ENCODE measurements at regions not wholly inside any gene's neighbourhood (a gene's known extent, or its start where the extent isn't known, plus 50 kb on each side); places are given as distances from the start of the nearest gene placed in this dataset.
A peak's percentile ranks its signal among the peaks of the same experiment; 100 is the strongest.

DNA sequence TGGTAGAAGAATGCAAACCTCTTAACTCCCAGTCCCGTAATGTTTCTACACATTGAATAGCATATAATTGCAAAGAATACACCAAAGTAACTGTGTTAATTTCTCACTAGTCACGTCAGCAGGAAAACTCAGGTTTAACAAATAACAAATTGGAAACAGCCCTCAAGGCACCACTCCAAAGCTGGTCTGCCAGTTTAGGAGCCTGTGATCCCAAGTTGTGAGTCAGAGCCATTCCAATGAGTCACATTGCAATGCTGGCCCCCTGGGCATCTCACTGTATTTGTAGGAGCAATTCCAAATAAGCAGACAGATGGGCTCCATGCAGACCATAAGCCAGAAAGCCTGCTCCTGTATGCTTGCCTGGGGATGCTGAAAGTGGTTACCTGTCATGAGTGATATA lies 143.2 kb upstream of the SETBP1 start:
- TF ChIP-seq, protein P1, sequence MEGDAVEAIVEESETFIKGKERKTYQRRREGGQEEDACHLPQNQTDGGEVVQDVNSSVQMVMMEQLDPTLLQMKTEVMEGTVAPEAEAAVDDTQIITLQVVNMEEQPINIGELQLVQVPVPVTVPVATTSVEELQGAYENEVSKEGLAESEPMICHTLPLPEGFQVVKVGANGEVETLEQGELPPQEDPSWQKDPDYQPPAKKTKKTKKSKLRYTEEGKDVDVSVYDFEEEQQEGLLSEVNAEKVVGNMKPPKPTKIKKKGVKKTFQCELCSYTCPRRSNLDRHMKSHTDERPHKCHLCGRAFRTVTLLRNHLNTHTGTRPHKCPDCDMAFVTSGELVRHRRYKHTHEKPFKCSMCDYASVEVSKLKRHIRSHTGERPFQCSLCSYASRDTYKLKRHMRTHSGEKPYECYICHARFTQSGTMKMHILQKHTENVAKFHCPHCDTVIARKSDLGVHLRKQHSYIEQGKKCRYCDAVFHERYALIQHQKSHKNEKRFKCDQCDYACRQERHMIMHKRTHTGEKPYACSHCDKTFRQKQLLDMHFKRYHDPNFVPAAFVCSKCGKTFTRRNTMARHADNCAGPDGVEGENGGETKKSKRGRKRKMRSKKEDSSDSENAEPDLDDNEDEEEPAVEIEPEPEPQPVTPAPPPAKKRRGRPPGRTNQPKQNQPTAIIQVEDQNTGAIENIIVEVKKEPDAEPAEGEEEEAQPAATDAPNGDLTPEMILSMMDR (conservative IDR thresholded peaks at IDR 0.05 in 1 of 2, IDR thresholded peaks at IDR 0.05 in 1 of 2; ENCODE audit: low read depth in 1 of 2, low read length in 2 of 2), result no peak
- TF ChIP-seq EZH2 (IDR thresholded peaks at IDR 0.05; ENCODE audit: low read length, missing control alignments), result no peak
- Histone ChIP-seq H3K27ac (ENCODE audit: insufficient read depth, low read length) (no peak overlapping the region), H3K9ac (ENCODE audit: insufficient read depth, low read length) (no peak overlapping the region), H3K36me3 (ENCODE audit: control insufficient read depth, insufficient read depth, low read length) (no peaks in the 10 kb centered on the region), H3K4me2 (ENCODE audit: extremely low read depth, insufficient read depth, low read length) (no peak overlapping the region), H3K9me3 (ENCODE audit: control insufficient read depth, insufficient read depth, low read depth, low read length) (no peaks in the 10 kb centered on the region), H4K20me1 (ENCODE audit: control insufficient read depth, extremely low read depth, insufficient read depth, low read length) (no peaks in the 10 kb centered on the region), H3K4me3 (replicated peaks in 1 of 4; ENCODE audit: control extremely low read depth in 1 of 4, insufficient read depth in 1 of 4, low read depth in 3 of 4, low read length in 4 of 4) (no peak overlapping the region), H3K4me1 (ENCODE audit: control insufficient read depth, extremely low read depth, insufficient read depth, low read length) (no peaks in the 10 kb centered on the region), H3K79me2 (ENCODE audit: control insufficient read depth, insufficient read depth, low read length) (no peaks in the 10 kb centered on the region), H3K27me3 (ENCODE audit: control insufficient read depth, insufficient read depth, low read length) (no peaks in the 10 kb centered on the region), H2AFZ (ENCODE audit: low read length) (no peak overlapping the region)
- DNase-seq (ENCODE audit: low read depth in 2 of 2), result peak; percentile 66 to 90

DNA sequence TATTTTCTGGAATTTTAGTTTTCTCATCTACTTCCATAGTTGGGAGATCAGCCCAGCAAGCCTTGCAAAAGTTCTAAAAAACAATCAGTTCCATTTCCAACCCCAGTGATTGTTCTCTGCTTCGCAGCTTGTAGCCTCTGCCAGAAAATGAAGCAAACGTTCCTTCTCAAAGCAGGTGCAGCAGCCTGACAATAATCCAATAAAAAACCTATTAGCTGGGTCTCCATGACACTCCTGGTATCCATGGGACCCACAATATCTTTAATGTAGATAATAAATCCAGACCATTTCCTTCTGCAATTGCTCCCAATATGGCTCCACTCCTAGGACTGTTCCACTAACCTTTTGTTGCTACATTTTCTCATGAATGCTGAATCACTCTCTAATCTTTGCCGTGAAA lies 140.8 kb upstream of the SETBP1 start:
- Histone ChIP-seq H3K4me1 (ENCODE audit: control insufficient read depth, extremely low read depth, insufficient read depth, low read length) (no peaks in the 10 kb centered on the region), H3K79me2 (ENCODE audit: control insufficient read depth, insufficient read depth, low read length) (no peaks in the 10 kb centered on the region), H3K27ac (ENCODE audit: insufficient read depth, low read length) (no peak overlapping the region), H2AFZ (ENCODE audit: low read length) (no peak overlapping the region), H3K4me3 (replicated peaks in 1 of 4; ENCODE audit: control extremely low read depth in 1 of 4, insufficient read depth in 1 of 4, low read depth in 3 of 4, low read length in 4 of 4) (no peak overlapping the region), H3K9me3 (ENCODE audit: control insufficient read depth, insufficient read depth, low read depth, low read length) (no peaks in the 10 kb centered on the region), H3K27me3 (ENCODE audit: control insufficient read depth, insufficient read depth, low read length) (no peaks in the 10 kb centered on the region), H3K4me2 (ENCODE audit: extremely low read depth, insufficient read depth, low read length) (no peak overlapping the region), H4K20me1 (ENCODE audit: control insufficient read depth, extremely low read depth, insufficient read depth, low read length) (no peaks in the 10 kb centered on the region), H3K36me3 (ENCODE audit: control insufficient read depth, insufficient read depth, low read length) (no peaks in the 10 kb centered on the region), H3K9ac (ENCODE audit: insufficient read depth, low read length) (no peak overlapping the region)
- DNase-seq (ENCODE audit: low read depth in 2 of 2), result no peak
- no peak for TF ChIP-seq EZH2 (IDR thresholded peaks at IDR 0.05; ENCODE audit: low read length, missing control alignments)
- TF ChIP-seq, protein P1 (conservative IDR thresholded peaks at IDR 0.05 in 1 of 2, IDR thresholded peaks at IDR 0.05 in 1 of 2; ENCODE audit: low read depth in 1 of 2, low read length in 2 of 2), result no peak

DNA sequence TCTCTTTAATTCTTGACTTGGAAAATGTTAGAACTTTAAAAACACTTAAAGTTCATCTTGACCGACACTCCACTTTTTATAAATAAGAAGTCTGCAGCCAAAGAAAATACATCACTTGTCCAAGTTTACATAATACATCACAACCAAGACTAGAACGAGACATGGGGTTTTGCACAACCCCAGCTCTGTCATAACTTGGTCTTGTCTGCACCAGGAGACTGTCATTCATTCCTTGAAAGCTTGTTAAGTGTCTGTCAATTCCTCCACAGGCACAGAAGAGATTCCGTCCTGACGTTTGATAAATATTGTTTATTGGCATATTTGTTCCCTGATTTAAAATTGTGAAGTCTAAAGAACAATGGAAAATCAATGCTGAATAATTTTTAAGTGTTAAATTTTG lies 139.5 kb upstream of the SETBP1 start:
- H3K79me2 ChIP-seq (ENCODE audit: control insufficient read depth, insufficient read depth, low read length), result no peaks in the 10 kb centered on the region
- H2AFZ ChIP-seq (ENCODE audit: low read length), result no peak overlapping the region
- peak; percentile 51 to 61 for DNase-seq (ENCODE audit: low read depth in 2 of 2)
- H3K4me1 ChIP-seq (ENCODE audit: control insufficient read depth, extremely low read depth, insufficient read depth, low read length), result no peaks in the 10 kb centered on the region
- H3K4me2 ChIP-seq (ENCODE audit: extremely low read depth, insufficient read depth, low read length), result no peak overlapping the region
- no peaks in the 10 kb centered on the region for H3K9me3 ChIP-seq (ENCODE audit: control insufficient read depth, insufficient read depth, low read depth, low read length)
- no peaks in the 10 kb centered on the region for H3K27me3 ChIP-seq (ENCODE audit: control insufficient read depth, insufficient read depth, low read length)
- H4K20me1 ChIP-seq (ENCODE audit: control insufficient read depth, extremely low read depth, insufficient read depth, low read length), result no peaks in the 10 kb centered on the region
- no peaks in the 10 kb centered on the region for H3K36me3 ChIP-seq (ENCODE audit: control insufficient read depth, insufficient read depth, low read length)
- TF ChIP-seq EZH2 (IDR thresholded peaks at IDR 0.05; ENCODE audit: low read length, missing control alignments), result no peak
- TF ChIP-seq, protein P1 (conservative IDR thresholded peaks at IDR 0.05 in 1 of 2, IDR thresholded peaks at IDR 0.05 in 1 of 2; ENCODE audit: low read depth in 1 of 2, low read length in 2 of 2), result no peak
- no peak overlapping the region for H3K9ac ChIP-seq (ENCODE audit: insufficient read depth, low read length)
- no peak overlapping the region for H3K4me3 ChIP-seq (replicated peaks in 1 of 4; ENCODE audit: control extremely low read depth in 1 of 4, insufficient read depth in 1 of 4, low read depth in 3 of 4, low read length in 4 of 4)
- H3K27ac ChIP-seq (ENCODE audit: insufficient read depth, low read length), result no peak overlapping the region
